SIG-M5 (cell line): ENCODE measurements at regions not wholly inside any gene's neighbourhood (a gene's known extent, or its start where the extent isn't known, plus 50 kb on each side); places are given as distances from the start of the nearest gene placed in this dataset.

Source experiments
- DNase-seq: peaks from one replicate; lab custom pipeline; 2025; lab: John Stamatoyannopoulos, UW

- DNase-seq, result no peak
These were observed 84.1 kb upstream of the BARX2 start for GRCh38 chr11:129291546-129291945.

GRCh38 chr11:129290966-129291365, 84.7 kb upstream of the BARX2 start:
- no peak for DNase-seq

- no peak for DNase-seq
These were observed 86.2 kb upstream of the BARX2 start for GRCh38 chr11:129289350-129290040.

- no peak for DNase-seq
These were observed 87.7 kb upstream of the BARX2 start for GRCh38 chr11:129287920-129288319.

- DNase-seq, result no peak
These were observed 88.8 kb upstream of the BARX2 start for GRCh38 chr11:129286813-129287212.

GRCh38 chr11:129285402-129285786, 90.3 kb upstream of the BARX2 start:
- no peak for DNase-seq

- DNase-seq, result no peak
These were observed 91.0 kb upstream of the ARHGAP32 start for GRCh38 chr11:129283141-129283540.

- DNase-seq, result no peak
These were observed 90.5 kb upstream of the ARHGAP32 start for GRCh38 chr11:129282634-129283033.

- no peak for DNase-seq
These were observed 89.6 kb upstream of the ARHGAP32 start for GRCh38 chr11:129281471-129282415.

- DNase-seq, result no peak
These were observed 88.1 kb upstream of the ARHGAP32 start for GRCh38 chr11:129280027-129280811.

GRCh38 chr11:129279326-129280026, 87.4 kb upstream of the ARHGAP32 start:
- DNase-seq, result no peak

- no peak for DNase-seq
These were observed 86.6 kb upstream of the ARHGAP32 start for GRCh38 chr11:129278586-129279319.

GRCh38 chr11:129277198-129277843, 85.2 kb upstream of the ARHGAP32 start:
- DNase-seq, result no peak

- no peak for DNase-seq
These were observed 83.7 kb upstream of the ARHGAP32 start for GRCh38 chr11:129275828-129276227.

- no peak for DNase-seq
These were observed 82.0 kb upstream of the ARHGAP32 start for GRCh38 chr11:129273944-129274711.

GRCh38 chr11:129273322-129273721, 81.2 kb upstream of the ARHGAP32 start:
- DNase-seq, result no peak

GRCh38 chr11:129271030-129271429, 78.9 kb upstream of the ARHGAP32 start:
- DNase-seq, result no peak

- DNase-seq, result no peak
These were observed 78.3 kb upstream of the ARHGAP32 start for GRCh38 chr11:129270446-129270845.

- no peak for DNase-seq
These were observed 76.2 kb upstream of the ARHGAP32 start for GRCh38 chr11:129268371-129268770.

GRCh38 chr11:129267716-129268115, 75.6 kb upstream of the ARHGAP32 start:
- DNase-seq, result no peak
